ENCODE measurements at regions not wholly inside any gene's neighbourhood (a gene's known extent, or its start where the extent isn't known, plus 50 kb on each side); places are given as distances from the start of the nearest gene placed in this dataset.

GRCh38 chr3:161770484-161771386 lies 274.1 kb downstream of the OTOL1 start:
- no peak for DNase-seq
- H3K27me3 ChIP-seq (ENCODE audit: control insufficient read depth, insufficient read depth, low read length) = no peaks in the 10 kb centered on the region
- no peaks in the 10 kb centered on the region for H3K36me3 ChIP-seq (replicated peaks; ENCODE audit: control insufficient read depth, insufficient read depth, low read length)
- H3K4me3 ChIP-seq (ENCODE audit: insufficient read depth, low read depth, low read length) = no peak overlapping the region

DNA sequence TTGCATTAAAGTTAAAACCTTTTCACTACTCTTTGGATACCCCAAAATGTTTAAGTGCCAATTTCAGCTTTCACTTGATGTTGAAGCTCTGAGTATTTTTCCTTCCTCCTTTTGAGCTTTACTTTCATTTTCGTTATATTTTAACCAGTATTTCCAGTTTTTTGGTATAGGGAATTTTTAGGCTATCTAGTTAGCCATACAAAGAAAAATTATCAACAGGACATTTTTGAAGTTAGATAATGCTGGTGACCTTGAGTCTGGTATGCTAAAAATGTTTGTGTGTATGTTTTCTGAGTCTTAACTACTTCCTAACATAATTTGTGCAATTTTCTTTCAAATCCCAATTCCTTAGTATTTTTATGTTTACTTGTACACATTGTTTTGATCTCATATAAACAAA lies 284.8 kb downstream of the OTOL1 start:
- no peaks in the 10 kb centered on the region for H3K27me3 ChIP-seq (ENCODE audit: control insufficient read depth, insufficient read depth, low read length)
- H3K4me3 ChIP-seq (ENCODE audit: insufficient read depth, low read depth, low read length) = no peak overlapping the region
- no peaks in the 10 kb centered on the region for H3K36me3 ChIP-seq (replicated peaks; ENCODE audit: control insufficient read depth, insufficient read depth, low read length)
- DNase-seq = no peak

DNA sequence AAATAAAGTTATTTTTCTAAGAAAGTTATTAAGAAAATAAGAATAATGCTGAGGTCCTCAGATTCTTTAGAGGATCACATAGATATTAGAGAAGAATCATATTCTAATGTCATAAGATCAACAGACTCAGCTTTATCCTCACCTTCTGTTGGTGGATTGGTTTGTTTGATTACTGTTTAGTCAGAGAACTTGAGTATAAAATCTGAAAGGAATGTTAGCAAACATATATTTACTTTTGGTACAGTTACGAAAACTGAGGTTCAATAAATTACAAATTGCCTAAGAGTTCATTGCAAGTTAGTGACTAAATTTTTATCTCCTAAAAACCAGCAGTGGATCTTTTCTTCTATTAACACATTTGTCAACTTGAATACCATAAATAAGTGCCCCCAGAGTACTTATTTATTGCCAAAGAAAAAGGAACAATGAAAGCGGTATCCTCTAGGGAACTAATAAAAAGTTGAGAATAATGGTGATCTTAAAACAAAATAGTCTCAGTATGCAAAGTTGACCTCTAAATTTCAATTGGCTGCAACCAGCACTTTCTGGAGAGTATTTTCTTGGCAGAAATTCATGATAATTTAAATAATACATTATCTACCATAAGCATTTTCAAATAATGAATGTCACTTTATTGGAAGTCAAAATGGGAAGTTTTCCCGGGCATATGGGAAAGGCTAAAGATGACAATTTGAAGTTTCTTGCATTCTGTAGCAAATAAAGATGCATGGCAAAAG lies 296.8 kb downstream of the OTOL1 start:
- no peak for DNase-seq
- H3K4me3 ChIP-seq (ENCODE audit: insufficient read depth, low read depth, low read length) = no peak overlapping the region
- H3K27me3 ChIP-seq (ENCODE audit: control insufficient read depth, insufficient read depth, low read length) = no peaks in the 10 kb centered on the region
- no peaks in the 10 kb centered on the region for H3K36me3 ChIP-seq (replicated peaks; ENCODE audit: control insufficient read depth, insufficient read depth, low read length)

GRCh38 chr3:161794551-161794950 lies 297.9 kb downstream of the OTOL1 start:
- Histone ChIP-seq H3K36me3 (replicated peaks; ENCODE audit: control insufficient read depth, insufficient read depth, low read length) (no peaks in the 10 kb centered on the region), H3K4me3 (ENCODE audit: insufficient read depth, low read depth, low read length) (no peak overlapping the region), H3K27me3 (ENCODE audit: control insufficient read depth, insufficient read depth, low read length) (no peaks in the 10 kb centered on the region)
- DNase-seq = no peak

DNA sequence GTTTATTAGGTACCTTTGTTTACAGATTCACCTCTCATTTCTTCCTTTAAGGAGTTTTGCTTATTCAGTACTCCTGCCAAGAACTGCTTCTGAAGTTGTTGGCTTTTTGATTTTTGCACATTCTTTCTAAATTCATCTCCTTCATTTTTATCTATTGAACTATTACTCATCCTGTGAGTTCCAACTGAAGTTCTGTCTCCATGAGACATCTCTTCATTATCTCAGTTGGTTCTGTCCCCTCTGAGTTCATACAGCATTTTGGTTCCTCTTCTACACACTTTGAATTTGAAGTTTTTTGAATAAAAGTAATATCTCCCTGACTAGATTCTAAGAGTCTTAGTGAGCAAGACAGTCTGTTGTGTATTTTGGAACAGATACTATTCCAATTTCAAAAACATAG lies 299.7 kb downstream of the OTOL1 start:
- DNase-seq = no peak
- Histone ChIP-seq H3K27me3 (ENCODE audit: control insufficient read depth, insufficient read depth, low read length) (no peaks in the 10 kb centered on the region), H3K4me3 (ENCODE audit: insufficient read depth, low read depth, low read length) (no peak overlapping the region), H3K36me3 (replicated peaks; ENCODE audit: control insufficient read depth, insufficient read depth, low read length) (no peaks in the 10 kb centered on the region)

- no peak for DNase-seq
- H3K4me3 ChIP-seq (ENCODE audit: insufficient read depth, low read depth, low read length) = no peak overlapping the region
- no peaks in the 10 kb centered on the region for H3K36me3 ChIP-seq (replicated peaks; ENCODE audit: control insufficient read depth, insufficient read depth, low read length)
- no peaks in the 10 kb centered on the region for H3K27me3 ChIP-seq (ENCODE audit: control insufficient read depth, insufficient read depth, low read length)
Measured at GRCh38 chr3:161796780-161797179, 300.2 kb downstream of the OTOL1 start.

- H3K27me3 ChIP-seq (ENCODE audit: control insufficient read depth, insufficient read depth, low read length) = no peaks in the 10 kb centered on the region
- no peak for DNase-seq
- no peaks in the 10 kb centered on the region for H3K36me3 ChIP-seq (replicated peaks; ENCODE audit: control insufficient read depth, insufficient read depth, low read length)
- H3K4me3 ChIP-seq (ENCODE audit: insufficient read depth, low read depth, low read length) = no peak overlapping the region
Measured at GRCh38 chr3:161798016-161798415, 301.4 kb downstream of the OTOL1 start.

GRCh38 chr3:161800985-161801559 lies 304.5 kb downstream of the OTOL1 start:
- Histone ChIP-seq H3K4me3 (ENCODE audit: insufficient read depth, low read depth, low read length) (no peak overlapping the region), H3K27me3 (ENCODE audit: control insufficient read depth, insufficient read depth, low read length) (no peaks in the 10 kb centered on the region), H3K36me3 (replicated peaks; ENCODE audit: control insufficient read depth, insufficient read depth, low read length) (no peaks in the 10 kb centered on the region)
- DNase-seq = no peak

DNA sequence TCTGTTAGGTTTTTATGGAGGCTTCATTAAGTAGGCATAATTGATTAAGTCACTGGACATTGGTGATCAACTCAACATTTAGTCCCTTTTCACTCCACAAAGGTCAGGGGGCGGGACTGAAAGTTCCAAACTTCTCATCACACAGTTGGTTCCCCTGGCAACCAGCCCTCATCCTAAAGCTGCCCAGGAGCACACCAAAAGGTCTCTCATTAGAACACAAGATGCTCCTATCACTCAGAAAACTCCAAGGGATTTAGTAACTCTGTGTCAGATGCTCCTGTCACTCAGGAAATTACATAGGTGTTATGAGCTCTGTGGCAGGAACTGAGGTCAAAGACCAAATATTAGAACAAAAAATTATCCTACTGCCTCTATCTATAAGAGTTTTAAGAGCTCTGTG lies 321.5 kb downstream of the OTOL1 start:
- H3K4me3 ChIP-seq (ENCODE audit: insufficient read depth, low read depth, low read length) = no peak overlapping the region
- no peaks in the 10 kb centered on the region for H3K36me3 ChIP-seq (replicated peaks; ENCODE audit: control insufficient read depth, insufficient read depth, low read length)
- no peak for DNase-seq
- no peaks in the 10 kb centered on the region for H3K27me3 ChIP-seq (ENCODE audit: control insufficient read depth, insufficient read depth, low read length)

GRCh38 chr3:161821591-161821990 lies 325.0 kb downstream of the OTOL1 start:
- H3K27me3 ChIP-seq (ENCODE audit: control insufficient read depth, insufficient read depth, low read length) = no peaks in the 10 kb centered on the region
- no peak overlapping the region for H3K4me3 ChIP-seq (ENCODE audit: insufficient read depth, low read depth, low read length)
- no peaks in the 10 kb centered on the region for H3K36me3 ChIP-seq (replicated peaks; ENCODE audit: control insufficient read depth, insufficient read depth, low read length)
- no peak for DNase-seq

DNA sequence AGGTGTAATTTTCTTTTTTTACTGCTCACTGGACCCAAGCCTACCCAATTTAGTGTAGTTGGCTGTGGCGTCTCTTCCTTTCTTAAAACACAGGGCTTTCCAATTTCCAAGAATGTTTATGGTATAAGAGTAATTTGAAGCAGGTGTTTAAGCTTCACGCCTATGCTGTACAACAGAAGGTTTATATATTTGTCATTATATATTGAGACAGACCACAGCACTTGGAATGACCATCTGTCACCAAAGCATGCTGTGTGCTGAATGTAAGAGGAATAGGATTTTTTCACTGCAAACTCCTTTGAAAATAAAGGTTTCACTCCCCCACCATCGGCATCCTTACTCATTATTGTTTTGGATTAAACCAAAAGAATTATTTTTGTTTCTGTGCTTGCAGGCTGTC lies 325.7 kb downstream of the OTOL1 start:
- Histone ChIP-seq H3K36me3 (replicated peaks; ENCODE audit: control insufficient read depth, insufficient read depth, low read length) (no peaks in the 10 kb centered on the region), H3K27me3 (ENCODE audit: control insufficient read depth, insufficient read depth, low read length) (no peaks in the 10 kb centered on the region), H3K4me3 (ENCODE audit: insufficient read depth, low read depth, low read length) (no peak overlapping the region)
- no peak for DNase-seq

GRCh38 chr3:161823910-161824309 lies 327.3 kb downstream of the OTOL1 start:
- no peaks in the 10 kb centered on the region for H3K36me3 ChIP-seq (replicated peaks; ENCODE audit: control insufficient read depth, insufficient read depth, low read length)
- no peak for DNase-seq
- H3K27me3 ChIP-seq (ENCODE audit: control insufficient read depth, insufficient read depth, low read length) = no peaks in the 10 kb centered on the region
- no peak overlapping the region for H3K4me3 ChIP-seq (ENCODE audit: insufficient read depth, low read depth, low read length)

DNA sequence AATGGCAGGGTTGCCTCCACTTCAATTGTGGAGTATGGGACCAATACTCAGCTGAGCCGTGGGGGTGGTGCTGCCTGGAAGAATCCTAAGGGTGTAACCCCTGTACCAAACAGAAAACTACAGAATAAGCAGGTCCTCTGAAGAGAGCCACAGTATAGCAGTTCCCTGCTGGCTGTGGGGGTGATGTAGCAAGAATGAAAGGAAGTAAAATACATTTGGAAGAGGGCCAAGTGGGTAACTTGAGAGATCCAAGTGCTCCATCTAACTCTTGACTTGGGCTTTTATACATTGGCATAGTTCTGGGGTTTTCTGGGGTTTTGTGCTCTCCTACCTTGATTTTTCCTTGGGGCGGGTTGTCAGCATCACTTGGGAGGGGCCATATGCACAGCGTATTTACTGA lies 341.4 kb downstream of the OTOL1 start:
- Histone ChIP-seq H3K36me3 (replicated peaks; ENCODE audit: control insufficient read depth, insufficient read depth, low read length) (no peaks in the 10 kb centered on the region), H3K4me3 (ENCODE audit: insufficient read depth, low read depth, low read length) (no peak overlapping the region), H3K27me3 (ENCODE audit: control insufficient read depth, insufficient read depth, low read length) (no peaks in the 10 kb centered on the region)
- DNase-seq = no peak

GRCh38 chr3:161848376-161848775 lies 351.8 kb downstream of the OTOL1 start:
- no peak overlapping the region for H3K4me3 ChIP-seq (ENCODE audit: insufficient read depth, low read depth, low read length)

More at GRCh38 chr3:161848376-161848775, 351.8 kb downstream of the OTOL1 start:
- no peaks in the 10 kb centered on the region for H3K27me3 ChIP-seq (ENCODE audit: control insufficient read depth, insufficient read depth, low read length)
- no peaks in the 10 kb centered on the region for H3K36me3 ChIP-seq (replicated peaks; ENCODE audit: control insufficient read depth, insufficient read depth, low read length)
- DNase-seq = no peak
